HG03175 (cell line): ENCODE measurements at regions not wholly inside any gene's neighbourhood (a gene's known extent, or its start where the extent isn't known, plus 50 kb on each side); places are given as distances from the start of the nearest gene placed in this dataset.
"Not testable (repeated sequence)": the region's sequence is repeated elsewhere in the genome, so short reads cannot be mapped to it uniquely, and the experiment has no call there.

ENCODE experiments used
- ATAC-seq: cut with Tn5 transposase; IDR thresholded peaks from one replicate; pipeline ENCODE4 v1.9.1; 2021; ENCODE audit warnings: mild to moderate bottlenecking, moderate library complexity; ENCODE audit not compliant: unreplicated experiment

DNA sequence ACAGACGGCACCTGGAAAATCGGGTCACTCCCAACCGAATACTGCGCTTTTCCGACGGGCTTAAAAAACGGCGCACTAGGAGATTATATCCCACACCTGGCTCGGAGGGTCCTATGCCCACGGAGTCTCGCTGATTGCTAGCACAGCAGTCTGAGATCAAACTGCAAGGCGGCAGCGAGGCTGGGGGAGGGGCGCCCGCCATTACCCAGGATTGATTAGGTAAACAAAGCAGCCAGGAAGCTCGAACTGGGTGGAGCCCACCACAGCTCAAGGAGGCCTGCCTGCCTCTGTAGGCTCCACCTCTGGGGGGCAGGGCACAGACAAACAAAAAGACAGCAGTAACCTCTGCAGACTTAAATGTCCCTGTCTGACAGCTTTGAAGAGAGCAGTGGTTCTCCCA, 64.5 kb downstream of the SLC30A10 start:
- not testable (repeated sequence) for ATAC-seq

- ATAC-seq, result no peak
Observed at GRCh38 chr1:219862366-219862765, 66.0 kb downstream of the SLC30A10 start.

DNA sequence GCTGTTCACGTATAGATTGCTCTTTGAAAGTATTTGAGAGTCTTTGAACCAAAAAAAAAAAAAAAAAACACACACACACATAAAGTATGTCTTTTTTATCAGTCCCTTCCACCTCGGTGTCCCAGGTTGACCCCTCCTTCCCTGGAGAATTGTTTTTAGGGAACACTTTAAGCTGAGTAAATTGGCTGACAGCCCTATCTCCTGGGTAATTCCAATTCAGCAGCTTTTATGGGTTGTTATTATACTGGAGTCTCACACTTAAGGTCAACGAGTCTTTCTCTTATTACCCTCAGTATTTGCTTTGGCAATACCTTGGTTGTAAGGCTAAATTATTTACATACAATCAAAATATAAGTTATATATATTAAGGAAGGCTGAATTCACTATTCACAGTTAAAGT, 69.4 kb downstream of the SLC30A10 start:
- no peak for ATAC-seq

DNA sequence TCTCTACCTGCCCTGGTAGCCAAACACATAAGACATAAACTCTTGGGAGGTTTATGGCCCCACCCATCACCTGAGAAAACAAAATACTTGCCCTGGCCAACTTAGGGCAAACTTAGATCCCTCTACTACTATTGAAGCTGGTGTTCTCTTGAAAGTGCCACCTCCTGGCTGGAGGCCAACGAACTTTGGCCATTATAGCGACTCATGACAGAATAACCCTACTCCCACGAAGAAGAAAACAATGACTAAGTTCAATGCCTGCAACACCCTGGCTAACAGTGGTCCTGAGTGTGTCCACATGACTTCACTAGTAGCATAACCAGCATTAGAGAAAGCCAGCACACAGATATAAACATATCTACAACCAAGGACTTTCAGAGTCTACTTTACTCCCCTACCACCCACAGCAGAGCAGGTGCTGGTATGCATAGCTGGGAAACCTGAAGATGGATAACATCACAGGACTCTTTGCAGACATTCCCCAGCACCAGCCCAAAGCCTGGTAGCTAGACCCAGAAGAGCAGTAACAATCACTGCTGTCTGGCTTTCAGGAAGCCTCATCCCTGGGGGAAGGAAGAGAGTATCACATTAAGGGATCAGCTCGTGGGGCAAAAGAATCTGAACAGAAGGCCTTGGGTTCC, 81.0 kb downstream of the SLC30A10 start:
- ATAC-seq, result no peak

DNA sequence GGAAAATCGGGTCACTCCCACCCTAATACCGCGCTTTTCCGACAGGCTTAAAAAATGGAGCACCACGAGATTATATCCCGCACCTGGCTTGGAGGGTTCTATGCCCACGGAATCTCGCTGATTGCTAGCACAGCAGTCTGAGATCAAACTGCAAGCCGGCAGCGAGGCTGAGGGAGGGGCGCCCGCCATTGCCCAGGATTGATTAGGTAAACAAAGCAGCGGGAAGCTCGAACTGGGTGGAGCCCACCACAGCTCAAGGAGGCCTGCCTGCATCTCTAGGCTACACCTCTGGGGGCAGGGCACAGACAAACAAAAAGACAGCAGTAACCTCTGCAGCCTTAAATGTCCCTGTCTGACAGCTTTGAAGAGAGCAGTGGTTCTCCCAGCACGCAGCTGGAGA, 88.8 kb downstream of the SLC30A10 start:
- ATAC-seq, result not testable (repeated sequence)

- ATAC-seq, result no peak
Observed at GRCh38 chr1:219837994-219838294, 90.4 kb downstream of the SLC30A10 start.

DNA sequence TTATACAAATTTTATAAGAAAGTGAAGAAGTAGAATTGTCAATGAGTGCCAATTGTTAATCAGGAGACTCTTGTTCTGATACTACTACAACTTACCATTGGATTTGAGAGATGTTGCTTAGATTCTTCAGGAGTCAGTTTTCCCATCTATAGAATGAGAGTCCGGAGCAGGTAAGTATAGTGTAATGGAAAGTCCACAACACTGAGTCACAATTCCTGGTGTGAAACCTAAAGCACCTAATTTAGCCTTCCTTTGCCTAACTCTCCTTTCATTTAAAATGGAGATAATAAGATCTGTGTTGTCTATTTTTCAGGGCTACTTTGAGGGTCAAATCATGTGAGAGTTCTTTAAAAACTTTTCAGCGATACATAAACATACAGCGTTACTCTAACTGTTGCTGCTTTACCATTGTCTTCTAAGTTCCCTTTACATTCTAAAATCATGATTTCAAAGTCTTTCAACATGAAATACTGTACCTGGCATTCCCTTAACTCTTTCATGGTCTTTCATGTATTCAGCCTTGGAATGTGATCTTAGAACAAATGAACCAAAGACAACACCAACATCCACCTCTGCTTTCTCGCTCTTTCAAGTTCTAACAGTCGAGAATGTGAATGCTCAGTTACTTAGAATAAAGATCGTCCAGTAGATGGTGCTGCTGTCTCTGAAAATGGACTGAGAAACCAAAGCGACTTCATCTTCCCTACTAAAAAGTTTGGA, 90.9 kb downstream of the SLC30A10 start:
- ATAC-seq, result peak; percentile 56

DNA sequence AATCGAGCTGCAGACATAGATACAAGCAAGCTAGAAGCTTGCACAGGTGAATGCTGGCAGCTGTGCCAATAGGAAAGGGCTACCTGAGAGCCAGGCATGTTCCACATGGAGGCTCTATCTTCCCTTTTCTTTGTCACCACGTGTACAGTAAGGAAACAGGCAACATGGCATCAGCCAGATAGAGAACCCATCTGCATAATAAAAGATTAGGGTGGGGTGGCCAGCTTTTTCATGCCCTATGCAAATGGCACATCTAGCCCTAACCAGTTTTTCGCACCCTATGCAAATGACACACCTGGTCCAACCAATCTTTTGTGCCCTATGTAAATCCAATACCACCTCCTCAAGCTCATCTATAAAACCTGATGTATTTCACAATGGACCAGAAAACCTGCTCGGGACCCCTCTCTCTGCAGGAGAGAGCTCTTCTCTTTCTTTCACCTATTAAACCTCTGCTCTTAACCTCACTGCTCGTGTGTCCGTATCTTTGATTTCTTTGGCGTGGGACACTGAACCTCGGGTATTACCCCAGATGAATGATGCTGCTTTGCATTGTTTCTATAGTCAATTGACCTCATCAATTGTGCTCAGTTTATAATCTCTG, 93.9 kb downstream of the SLC30A10 start:
- ATAC-seq, result no peak

- no peak for ATAC-seq
Observed at GRCh38 chr1:219833214-219833815, 95.0 kb downstream of the SLC30A10 start.

GRCh38 chr1:219826290-219826689, 102.1 kb downstream of the SLC30A10 start:
- no peak for ATAC-seq

DNA sequence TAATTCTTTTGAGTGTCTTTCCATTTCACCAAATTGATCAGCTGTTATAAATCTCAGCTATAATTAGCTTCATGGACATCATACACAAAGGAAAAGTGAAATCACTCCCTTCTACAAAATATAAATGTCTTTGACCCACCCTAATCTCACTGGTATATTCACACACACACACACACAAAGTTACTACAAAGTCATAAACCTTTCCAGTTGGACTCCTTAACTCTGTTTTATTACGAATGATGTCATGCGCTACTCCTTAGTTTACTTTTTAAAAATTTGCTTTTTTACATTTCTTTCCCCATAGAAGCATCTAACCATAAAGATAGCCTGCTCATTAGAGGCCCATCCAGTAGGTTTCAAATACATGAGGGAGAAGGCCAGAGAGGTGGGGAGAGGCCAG, 103.0 kb downstream of the SLC30A10 start:
- ATAC-seq, result no peak

- ATAC-seq, result no peak
Observed at GRCh38 chr1:219824338-219824737, 104.0 kb downstream of the SLC30A10 start.

GRCh38 chr1:219820551-219820950, 107.8 kb downstream of the SLC30A10 start:
- no peak for ATAC-seq

GRCh38 chr1:219817914-219818313, 110.4 kb downstream of the SLC30A10 start:
- no peak for ATAC-seq

GRCh38 chr1:219813294-219813693, 115.1 kb downstream of the SLC30A10 start:
- no peak for ATAC-seq

DNA sequence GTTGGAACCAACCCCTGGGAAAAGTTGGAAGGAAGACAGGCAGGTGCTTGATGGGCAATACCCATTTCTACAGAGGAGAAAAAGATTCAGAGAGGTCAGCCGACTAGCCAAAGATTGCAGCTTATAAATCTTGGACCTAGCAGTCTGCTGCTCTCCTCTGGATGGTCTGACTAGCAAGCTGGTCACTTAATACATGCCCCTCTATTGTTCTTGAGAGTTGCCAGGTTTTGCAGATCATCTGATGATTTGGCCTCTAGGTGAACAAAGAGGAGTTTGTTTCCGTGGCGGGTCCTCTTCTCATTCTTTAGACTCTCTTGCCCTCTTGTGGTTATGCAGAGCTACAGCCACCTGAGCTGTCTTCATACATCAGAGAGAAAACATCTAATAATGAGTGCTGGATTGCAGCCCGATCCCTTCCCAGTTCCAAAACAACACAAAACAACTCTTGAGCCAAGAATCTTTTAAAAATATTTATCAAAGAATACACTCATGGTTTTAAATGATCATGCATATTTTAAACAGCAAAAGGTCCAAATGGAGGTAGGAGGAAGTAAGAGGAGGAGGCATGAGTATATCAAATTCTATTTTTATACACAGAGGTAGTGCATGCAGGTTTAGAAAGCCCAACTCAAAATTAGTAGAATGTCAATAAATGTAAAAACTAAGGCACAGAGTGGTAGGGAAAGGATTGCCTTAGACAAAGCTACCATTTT, 115.7 kb downstream of the SLC30A10 start:
- ATAC-seq, result peak; percentile 89

DNA sequence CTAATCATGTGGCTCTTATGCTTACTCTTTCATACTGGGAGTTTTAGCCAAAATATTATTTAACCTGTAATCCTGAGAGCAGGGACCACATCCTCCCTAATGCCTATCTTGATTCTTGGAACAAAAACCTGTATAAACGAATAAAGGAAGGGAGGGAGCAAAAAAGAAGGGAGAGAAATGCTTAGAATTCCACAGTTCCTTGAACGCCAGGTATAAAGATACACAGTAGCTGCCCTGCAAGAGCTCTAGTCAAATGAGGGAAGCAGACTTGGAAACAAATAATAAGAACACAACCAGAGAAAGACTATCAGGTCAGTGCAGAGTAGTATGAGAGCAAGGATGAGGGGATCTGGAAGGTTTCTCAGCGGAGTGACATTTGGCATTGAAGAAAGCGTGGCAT, 116.3 kb downstream of the SLC30A10 start:
- ATAC-seq, result no peak

- ATAC-seq, result no peak
Observed at GRCh38 chr1:219810451-219810850, 117.9 kb downstream of the SLC30A10 start.

GRCh38 chr1:219808790-219809189, 119.6 kb downstream of the SLC30A10 start:
- no peak for ATAC-seq

DNA sequence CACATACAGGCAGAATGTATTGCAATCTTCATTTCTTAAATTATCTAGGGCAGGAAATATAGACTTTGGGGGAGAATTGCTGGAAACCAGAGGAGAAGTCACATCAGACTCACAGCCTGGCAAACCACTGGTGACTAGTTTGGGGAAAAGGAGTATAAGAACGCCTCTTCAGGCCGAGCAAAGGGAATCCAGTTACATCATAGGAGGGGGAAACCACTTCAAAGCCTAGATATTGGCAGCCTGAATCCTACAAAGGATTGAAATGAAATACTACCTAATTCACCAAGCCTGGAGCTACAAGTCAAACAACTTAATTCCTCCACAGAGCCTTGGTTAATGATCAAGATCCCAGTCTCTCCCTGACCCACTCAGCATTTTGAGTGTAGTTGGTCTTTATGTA, 121.7 kb downstream of the SLC30A10 start:
- no peak for ATAC-seq

DNA sequence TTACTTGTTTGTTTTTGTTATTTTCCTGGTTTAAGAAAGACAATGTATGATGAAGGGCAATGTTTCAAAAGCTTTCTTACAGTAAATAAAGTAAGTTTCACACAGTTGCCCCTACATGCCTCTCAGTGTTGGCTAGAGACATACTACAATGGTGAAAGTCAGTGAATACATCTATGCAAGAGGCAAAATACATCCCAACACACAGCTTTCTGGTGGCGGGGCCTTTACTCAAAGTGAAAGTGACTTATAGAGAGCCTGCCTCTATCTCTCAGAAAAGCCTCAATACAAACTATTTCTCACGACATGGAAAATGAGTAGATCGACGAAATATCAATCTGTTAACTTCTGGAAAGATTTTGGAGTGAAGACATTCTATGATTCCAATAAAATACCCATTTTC, 122.3 kb downstream of the SLC30A10 start:
- ATAC-seq, result no peak
